ENCODE measurements at regions not wholly inside any gene's neighbourhood (a gene's known extent, or its start where the extent isn't known, plus 50 kb on each side); places are given as distances from the start of the nearest gene placed in this dataset.

DNA sequence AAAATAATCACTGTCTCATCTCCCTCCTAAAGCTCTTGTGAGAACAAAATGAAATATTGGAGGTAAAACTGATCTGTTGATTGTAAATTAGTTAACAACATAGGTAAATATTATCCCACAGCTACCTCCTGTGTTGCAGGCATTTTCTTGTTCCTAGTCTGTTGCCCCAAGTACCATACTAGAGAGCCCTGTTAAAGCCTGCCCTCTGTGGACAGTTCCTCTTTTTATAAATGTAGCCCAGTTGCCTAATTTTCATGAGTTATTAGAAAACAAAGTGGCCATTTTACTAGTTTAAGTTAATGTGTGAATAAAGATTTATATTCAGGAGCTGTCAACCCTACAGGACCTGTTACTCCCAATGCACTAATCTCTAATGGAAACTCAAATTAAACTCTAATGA lies 180.0 kb upstream of the KCND3 start:
- Histone ChIP-seq H3K4me3 (IDR thresholded peaks at IDR 0.05; ENCODE audit: insufficient read depth, low read depth, low read length) (no peak overlapping the region), H3K36me3 (ENCODE audit: insufficient read depth) (no peaks in the 10 kb centered on the region), H3K4me1 (ENCODE audit: low read depth, poor library complexity, severe bottlenecking) (no peaks in the 10 kb centered on the region), H3K79me2 (ENCODE audit: insufficient read depth, low read depth) (no peaks in the 10 kb centered on the region), H3K27ac (no peak overlapping the region), H4K20me1 (ENCODE audit: insufficient read depth) (no peaks in the 10 kb centered on the region), H3K4me2 (no peak overlapping the region), H3K27me3 (ENCODE audit: insufficient read depth, low read depth) (no peaks in the 10 kb centered on the region), H2AFZ (ENCODE audit: low read depth) (no peak overlapping the region), H3K9ac (no peak overlapping the region)
- TF ChIP-seq, protein P1, sequence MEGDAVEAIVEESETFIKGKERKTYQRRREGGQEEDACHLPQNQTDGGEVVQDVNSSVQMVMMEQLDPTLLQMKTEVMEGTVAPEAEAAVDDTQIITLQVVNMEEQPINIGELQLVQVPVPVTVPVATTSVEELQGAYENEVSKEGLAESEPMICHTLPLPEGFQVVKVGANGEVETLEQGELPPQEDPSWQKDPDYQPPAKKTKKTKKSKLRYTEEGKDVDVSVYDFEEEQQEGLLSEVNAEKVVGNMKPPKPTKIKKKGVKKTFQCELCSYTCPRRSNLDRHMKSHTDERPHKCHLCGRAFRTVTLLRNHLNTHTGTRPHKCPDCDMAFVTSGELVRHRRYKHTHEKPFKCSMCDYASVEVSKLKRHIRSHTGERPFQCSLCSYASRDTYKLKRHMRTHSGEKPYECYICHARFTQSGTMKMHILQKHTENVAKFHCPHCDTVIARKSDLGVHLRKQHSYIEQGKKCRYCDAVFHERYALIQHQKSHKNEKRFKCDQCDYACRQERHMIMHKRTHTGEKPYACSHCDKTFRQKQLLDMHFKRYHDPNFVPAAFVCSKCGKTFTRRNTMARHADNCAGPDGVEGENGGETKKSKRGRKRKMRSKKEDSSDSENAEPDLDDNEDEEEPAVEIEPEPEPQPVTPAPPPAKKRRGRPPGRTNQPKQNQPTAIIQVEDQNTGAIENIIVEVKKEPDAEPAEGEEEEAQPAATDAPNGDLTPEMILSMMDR (conservative IDR thresholded peaks at IDR 0.05; ENCODE audit: low read depth, low read length): no peak

DNA sequence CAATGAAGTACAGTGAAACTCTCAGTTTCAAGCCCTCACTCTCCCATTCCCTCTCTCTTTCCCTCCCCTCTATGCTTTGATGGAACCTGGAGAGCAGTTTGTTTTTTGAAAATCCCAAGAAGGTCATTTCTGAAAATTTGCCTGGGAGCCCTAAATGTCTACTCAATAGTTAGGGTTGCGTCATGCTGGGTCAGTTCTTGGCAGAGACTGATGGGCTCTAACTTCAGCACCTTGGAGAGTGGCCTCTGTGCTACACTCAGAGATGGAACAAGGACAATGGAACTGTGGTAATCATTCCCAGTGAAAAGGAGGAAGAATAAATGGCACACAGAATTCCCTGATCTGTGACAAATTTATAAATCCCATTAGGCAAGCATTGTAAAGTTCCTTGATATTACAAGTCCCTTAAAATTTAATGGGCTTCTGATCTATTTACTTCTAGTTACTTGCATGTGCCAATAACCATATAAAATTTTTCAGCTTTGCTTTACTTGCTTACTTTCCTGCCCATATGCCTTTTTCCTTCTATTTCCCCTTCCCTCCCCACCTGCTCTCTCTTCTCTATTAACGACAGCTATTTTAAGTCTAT lies 182.9 kb upstream of the KCND3 start:
- Histone ChIP-seq H4K20me1 (ENCODE audit: insufficient read depth) (no peaks in the 10 kb centered on the region), H3K36me3 (ENCODE audit: insufficient read depth) (no peaks in the 10 kb centered on the region), H3K79me2 (ENCODE audit: insufficient read depth, low read depth) (no peaks in the 10 kb centered on the region), H3K4me3 (IDR thresholded peaks at IDR 0.05; ENCODE audit: insufficient read depth, low read depth, low read length) (no peak overlapping the region), H3K4me2 (no peak overlapping the region), H3K4me1 (ENCODE audit: low read depth, poor library complexity, severe bottlenecking) (no peaks in the 10 kb centered on the region), H3K9ac (no peak overlapping the region), H2AFZ (ENCODE audit: low read depth) (no peak overlapping the region), H3K27ac (no peak overlapping the region), H3K27me3 (ENCODE audit: insufficient read depth, low read depth) (no peaks in the 10 kb centered on the region)
- TF ChIP-seq, protein P1 (conservative IDR thresholded peaks at IDR 0.05; ENCODE audit: low read depth, low read length): no peak

DNA sequence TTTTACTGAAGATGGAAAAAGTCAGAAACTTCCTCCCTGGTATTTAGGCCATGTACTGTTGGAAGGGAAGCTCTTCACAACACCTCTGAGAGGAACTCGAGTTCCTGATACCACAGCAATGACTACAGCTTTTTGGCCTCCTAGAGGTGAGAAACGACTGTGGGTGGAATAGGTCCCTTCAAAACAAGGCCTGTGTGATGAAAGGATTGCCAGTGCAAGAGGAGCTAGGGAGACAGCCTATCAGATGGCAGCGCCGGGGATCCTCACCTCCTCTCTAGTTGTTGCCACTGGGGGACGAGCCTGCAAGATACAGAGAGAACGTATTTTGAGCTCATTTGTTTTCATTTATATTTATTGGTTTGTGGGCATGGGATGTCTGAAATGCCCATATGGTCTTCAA lies 187.8 kb upstream of the KCND3 start:
- Histone ChIP-seq H3K9ac (no peak overlapping the region), H3K27ac (no peak overlapping the region), H3K79me2 (ENCODE audit: insufficient read depth, low read depth) (no peaks in the 10 kb centered on the region), H3K27me3 (ENCODE audit: insufficient read depth, low read depth) (no peaks in the 10 kb centered on the region), H3K4me1 (ENCODE audit: low read depth, poor library complexity, severe bottlenecking) (no peaks in the 10 kb centered on the region), H4K20me1 (ENCODE audit: insufficient read depth) (no peaks in the 10 kb centered on the region), H3K4me2 (no peak overlapping the region), H3K4me3 (IDR thresholded peaks at IDR 0.05; ENCODE audit: insufficient read depth, low read depth, low read length) (no peak overlapping the region), H2AFZ (ENCODE audit: low read depth) (no peak overlapping the region), H3K36me3 (ENCODE audit: insufficient read depth) (no peaks in the 10 kb centered on the region)
- TF ChIP-seq, protein P1 (conservative IDR thresholded peaks at IDR 0.05; ENCODE audit: low read depth, low read length): no peak

DNA sequence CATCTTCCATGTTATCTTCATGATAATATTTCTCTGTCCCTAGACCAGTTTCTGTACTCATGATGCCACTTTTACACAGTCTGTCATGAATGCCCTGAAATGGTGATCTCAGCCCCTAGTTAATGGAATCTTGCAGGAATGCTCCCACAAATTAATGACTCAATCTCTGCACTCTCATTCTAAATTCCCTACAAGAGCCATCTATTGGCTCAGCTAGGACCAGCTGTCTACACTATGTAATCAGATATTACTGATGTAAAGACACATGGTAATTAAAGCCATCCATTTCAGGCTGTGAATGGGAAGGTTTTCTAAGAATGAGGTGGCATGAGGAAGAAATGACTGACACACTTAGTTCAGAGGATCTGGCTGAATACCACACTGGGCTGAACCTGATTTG lies 199.1 kb upstream of the KCND3 start:
- H3K4me1 ChIP-seq (ENCODE audit: low read depth, poor library complexity, severe bottlenecking): no peaks in the 10 kb centered on the region
- H3K27ac ChIP-seq: no peak overlapping the region
- TF ChIP-seq, protein P1 (conservative IDR thresholded peaks at IDR 0.05; ENCODE audit: low read depth, low read length): no peak
- H2AFZ ChIP-seq (ENCODE audit: low read depth): no peak overlapping the region
- no peaks in the 10 kb centered on the region for H4K20me1 ChIP-seq (ENCODE audit: insufficient read depth)
- H3K36me3 ChIP-seq (ENCODE audit: insufficient read depth): no peaks in the 10 kb centered on the region
- no peak overlapping the region for H3K4me2 ChIP-seq
- H3K9ac ChIP-seq: no peak overlapping the region
- no peaks in the 10 kb centered on the region for H3K27me3 ChIP-seq (ENCODE audit: insufficient read depth, low read depth)
- H3K79me2 ChIP-seq (ENCODE audit: insufficient read depth, low read depth): no peaks in the 10 kb centered on the region
- H3K4me3 ChIP-seq (IDR thresholded peaks at IDR 0.05; ENCODE audit: insufficient read depth, low read depth, low read length): no peak overlapping the region
